ENCODE measurements at regions not wholly inside any gene's neighbourhood (a gene's known extent, or its start where the extent isn't known, plus 50 kb on each side); places are given as distances from the start of the nearest gene placed in this dataset.

- DNase-seq (ENCODE audit: low spot score): no peak
These were observed 59.8 kb downstream of the MRPS30 start for GRCh38 chr5:44868541-44868940.

- no peak for DNase-seq (ENCODE audit: low spot score)
These were observed 61.2 kb downstream of the MRPS30 start for GRCh38 chr5:44869928-44870327.

GRCh38 chr5:44870430-44870829 lies 61.7 kb downstream of the MRPS30 start:
- DNase-seq (ENCODE audit: low spot score): no peak

GRCh38 chr5:44871401-44871800 lies 62.7 kb downstream of the MRPS30 start:
- DNase-seq (ENCODE audit: low spot score): no peak

GRCh38 chr5:44875661-44876605 lies 67.2 kb downstream of the MRPS30 start:
- peak; percentile 14 for DNase-seq (ENCODE audit: low spot score)

GRCh38 chr5:44881266-44881665 lies 72.5 kb downstream of the MRPS30 start:
- DNase-seq (ENCODE audit: low spot score): no peak

GRCh38 chr5:44884036-44884435 lies 75.3 kb downstream of the MRPS30 start:
- DNase-seq (ENCODE audit: low spot score): no peak

GRCh38 chr5:44885903-44886302 lies 77.2 kb downstream of the MRPS30 start:
- DNase-seq (ENCODE audit: low spot score): no peak

GRCh38 chr5:44887722-44888121 lies 79.0 kb downstream of the MRPS30 start:
- no peak for DNase-seq (ENCODE audit: low spot score)

- DNase-seq (ENCODE audit: low spot score): no peak
These were observed 79.7 kb downstream of the MRPS30 start for GRCh38 chr5:44888435-44888834.

GRCh38 chr5:44891116-44891515 lies 82.4 kb downstream of the MRPS30 start:
- DNase-seq (ENCODE audit: low spot score): no peak

GRCh38 chr5:44900273-44900954 lies 91.7 kb downstream of the MRPS30 start:
- DNase-seq (ENCODE audit: low spot score): no peak

GRCh38 chr5:44907396-44907795 lies 98.6 kb downstream of the MRPS30 start:
- no peak for DNase-seq (ENCODE audit: low spot score)

- DNase-seq (ENCODE audit: low spot score): no peak
These were observed 100.3 kb downstream of the MRPS30 start for GRCh38 chr5:44909004-44909403.

GRCh38 chr5:44911501-44911900 lies 102.8 kb downstream of the MRPS30 start:
- no peak for DNase-seq (ENCODE audit: low spot score)

- no peak for DNase-seq (ENCODE audit: low spot score)
These were observed 105.5 kb downstream of the MRPS30 start for GRCh38 chr5:44914221-44914620.

- no peak for DNase-seq (ENCODE audit: low spot score)
These were observed 110.8 kb downstream of the MRPS30 start for GRCh38 chr5:44919560-44919959.

GRCh38 chr5:44927115-44927733 lies 118.5 kb downstream of the MRPS30 start:
- no peak for DNase-seq (ENCODE audit: low spot score)

GRCh38 chr5:44932922-44933585 lies 124.3 kb downstream of the MRPS30 start:
- DNase-seq (ENCODE audit: low spot score): no peak

GRCh38 chr5:44933686-44934085 lies 124.9 kb downstream of the MRPS30 start:
- DNase-seq (ENCODE audit: low spot score): no peak

GRCh38 chr5:44935262-44935661 lies 126.5 kb downstream of the MRPS30 start:
- no peak for DNase-seq (ENCODE audit: low spot score)

GRCh38 chr5:44935871-44936270 lies 127.1 kb downstream of the MRPS30 start:
- DNase-seq (ENCODE audit: low spot score): no peak
